ENCODE measurements at regions not wholly inside any gene's neighbourhood (a gene's known extent, or its start where the extent isn't known, plus 50 kb on each side); places are given as distances from the start of the nearest gene placed in this dataset.
A peak's percentile ranks its signal among the peaks of the same experiment; 100 is the strongest.

- H3K27ac Mint-ChIP-seq, result peak overlapping the region; percentile 71
- no peak for TF ChIP-seq CTCF (IDR thresholded peaks at IDR 0.05)
- peaks cover 7% of the 10 kb centered on the region for H3K9me3 Mint-ChIP-seq
- H3K4me1 Mint-ChIP-seq, result peaks cover 13% of the 10 kb centered on the region
- H3K27me3 Mint-ChIP-seq (ENCODE audit: low read depth, poor library complexity), result peaks cover 6% of the 10 kb centered on the region
- DNase-seq, result no peak
- H3K4me3 Mint-ChIP-seq, result no peak overlapping the region
- no peaks in the 10 kb centered on the region for H3K36me3 Mint-ChIP-seq (ENCODE audit: low read depth)
Measured at GRCh38 chr19:32123355-32123940, 222.0 kb upstream of the ZNF507 start.

DNA sequence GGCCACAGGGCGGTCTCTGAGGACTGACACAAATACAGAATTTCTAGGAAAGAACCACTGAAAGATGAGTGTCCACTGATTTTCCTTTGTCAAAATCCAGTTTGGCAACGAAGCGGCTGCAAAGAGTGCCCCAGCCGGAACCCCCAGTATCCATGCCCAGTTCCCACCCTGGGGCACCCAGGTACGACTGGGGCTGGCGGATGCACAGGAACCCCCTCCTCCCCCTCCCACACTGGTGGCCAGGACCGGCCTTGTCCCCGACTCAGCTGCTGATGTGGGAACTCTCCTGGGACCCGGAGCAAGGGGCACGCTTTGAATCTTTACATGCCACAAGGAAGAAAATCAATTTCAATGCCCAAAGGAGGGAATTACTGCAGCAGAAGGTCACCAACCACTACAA lies 220.8 kb upstream of the ZNF507 start:
- H3K4me1 Mint-ChIP-seq, result peaks cover 24% of the 10 kb centered on the region
- no peak overlapping the region for H3K27ac Mint-ChIP-seq
- no peaks in the 10 kb centered on the region for H3K36me3 Mint-ChIP-seq (ENCODE audit: low read depth)
- no peak overlapping the region for H3K4me3 Mint-ChIP-seq
- TF ChIP-seq CTCF (IDR thresholded peaks at IDR 0.05), result no peak
- H3K9me3 Mint-ChIP-seq, result peaks cover 4% of the 10 kb centered on the region
- no peak for DNase-seq
- peaks cover 6% of the 10 kb centered on the region for H3K27me3 Mint-ChIP-seq (ENCODE audit: low read depth, poor library complexity)

DNA sequence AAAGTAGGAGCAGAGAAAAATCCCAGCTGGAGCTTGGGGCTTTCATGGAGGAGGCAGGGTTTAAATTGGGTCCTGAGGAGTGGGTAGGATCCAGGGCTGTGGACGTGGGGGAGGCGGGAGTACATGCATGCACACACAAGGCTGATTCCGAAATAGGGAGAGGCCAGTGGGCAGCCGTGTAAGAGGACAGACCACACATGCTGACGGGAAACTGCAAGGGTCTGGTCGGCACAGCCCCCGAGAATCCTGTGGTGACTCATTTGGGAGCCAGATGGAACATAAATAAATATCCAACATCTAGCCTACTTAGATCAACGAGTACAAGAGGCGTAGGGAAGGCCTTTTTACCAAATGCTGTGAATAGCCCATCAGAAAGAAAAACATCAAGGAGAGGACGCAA lies 216.3 kb upstream of the ZNF507 start:
- Mint-ChIP-seq H3K4me3 (no peak overlapping the region), H3K27me3 (ENCODE audit: low read depth, poor library complexity) (peaks cover 8% of the 10 kb centered on the region), H3K27ac (peak overlapping the region; percentile 91), H3K4me1 (peaks cover 26% of the 10 kb centered on the region), H3K9me3 (no peaks in the 10 kb centered on the region), H3K36me3 (ENCODE audit: low read depth) (no peaks in the 10 kb centered on the region)
- no peak for TF ChIP-seq CTCF (IDR thresholded peaks at IDR 0.05)
- no peak for DNase-seq

GRCh38 chr19:32130332-32130731 lies 215.1 kb upstream of the ZNF507 start:
- no peak for DNase-seq

DNA sequence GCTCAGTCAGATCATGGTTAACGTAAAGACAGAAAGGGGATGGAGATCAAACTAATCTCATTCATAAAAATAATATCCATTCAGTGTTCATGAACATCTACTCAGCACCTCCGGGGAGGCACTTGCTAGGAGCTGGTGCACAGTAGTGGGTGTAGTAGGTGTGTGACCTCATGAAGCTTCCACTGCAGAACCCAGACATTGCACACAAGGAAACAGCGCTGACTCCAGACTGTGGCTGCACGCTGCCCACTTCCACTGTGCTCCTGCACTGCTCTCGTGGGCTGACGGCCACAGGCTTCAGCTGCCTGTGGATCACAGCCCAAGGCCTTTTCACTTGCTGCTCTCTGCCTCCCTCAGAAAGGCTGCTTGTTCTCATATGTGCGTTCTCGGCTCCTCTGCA lies 214.4 kb upstream of the ZNF507 start:
- H3K36me3 Mint-ChIP-seq (ENCODE audit: low read depth), result no peaks in the 10 kb centered on the region
- peaks cover 4% of the 10 kb centered on the region for H3K27me3 Mint-ChIP-seq (ENCODE audit: low read depth, poor library complexity)
- no peak for DNase-seq
- TF ChIP-seq CTCF (IDR thresholded peaks at IDR 0.05), result no peak
- H3K27ac Mint-ChIP-seq, result peak overlapping the region; percentile 6
- H3K9me3 Mint-ChIP-seq, result no peaks in the 10 kb centered on the region
- H3K4me3 Mint-ChIP-seq, result no peak overlapping the region
- peaks cover 17% of the 10 kb centered on the region for H3K4me1 Mint-ChIP-seq

More at GRCh38 chr19:32130332-32130731, 215.1 kb upstream of the ZNF507 start:
- no peaks in the 10 kb centered on the region for H3K36me3 Mint-ChIP-seq (ENCODE audit: low read depth)
- H3K27ac Mint-ChIP-seq, result no peak overlapping the region
- no peaks in the 10 kb centered on the region for H3K9me3 Mint-ChIP-seq
- TF ChIP-seq CTCF (IDR thresholded peaks at IDR 0.05), result no peak
- peaks cover 17% of the 10 kb centered on the region for H3K4me1 Mint-ChIP-seq
- H3K27me3 Mint-ChIP-seq (ENCODE audit: low read depth, poor library complexity), result peaks cover 6% of the 10 kb centered on the region
- no peak overlapping the region for H3K4me3 Mint-ChIP-seq

DNA sequence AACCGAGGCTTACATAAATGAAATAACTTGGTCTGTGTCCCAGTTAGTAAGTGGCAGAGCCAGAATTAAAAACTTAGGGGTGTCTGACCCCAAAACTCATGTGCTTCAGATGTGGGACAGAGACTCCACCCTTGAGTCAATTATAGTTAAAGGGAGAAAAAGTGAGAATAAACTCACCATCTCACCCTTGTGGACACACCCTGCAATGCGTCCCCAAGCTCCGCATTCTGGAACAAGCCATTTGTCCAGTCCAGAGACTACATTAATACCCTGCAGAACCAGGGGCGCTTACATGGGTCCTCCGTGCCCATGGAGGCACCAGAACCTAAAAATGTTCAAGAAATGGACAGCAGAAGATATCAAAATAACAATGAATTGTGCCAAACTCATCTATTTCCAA lies 207.0 kb upstream of the ZNF507 start:
- no peak for DNase-seq
- Mint-ChIP-seq H3K27me3 (ENCODE audit: low read depth, poor library complexity) (peaks cover 24% of the 10 kb centered on the region), H3K36me3 (ENCODE audit: low read depth) (no peaks in the 10 kb centered on the region), H3K9me3 (no peaks in the 10 kb centered on the region), H3K4me1 (peaks cover 4% of the 10 kb centered on the region), H3K27ac (no peak overlapping the region), H3K4me3 (no peak overlapping the region)
- TF ChIP-seq CTCF (IDR thresholded peaks at IDR 0.05), result peak; percentile 25

Measured in nephron progenitor cell (in vitro differentiated cells).